HG03108 (cell line): ENCODE measurements at regions not wholly inside any gene's neighbourhood (a gene's known extent, or its start where the extent isn't known, plus 50 kb on each side); places are given as distances from the start of the nearest gene placed in this dataset.

Experiments used
- ATAC-seq: cut with Tn5 transposase; IDR thresholded peaks from one replicate; pipeline ENCODE4 v1.9.1; 2021; ENCODE audit warnings: moderate library complexity; ENCODE audit not compliant: unreplicated experiment

DNA sequence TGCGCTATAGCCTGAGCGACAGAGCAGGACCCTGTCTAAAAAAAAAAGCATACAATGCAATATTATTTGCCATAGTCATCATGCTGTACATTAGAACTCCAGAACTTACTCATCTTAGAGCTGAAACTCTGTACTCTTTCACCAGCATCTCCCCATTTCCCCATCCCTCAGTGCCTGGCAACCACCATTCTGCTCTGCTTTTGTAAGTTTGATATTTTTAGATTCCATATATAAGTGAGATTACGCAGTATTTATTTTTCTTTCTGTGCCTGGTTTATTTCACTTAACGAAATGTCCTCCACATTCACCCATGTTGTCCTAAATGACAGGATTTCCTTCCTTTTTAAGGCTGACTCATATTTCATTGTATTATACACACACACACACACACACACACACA lies 121.8 kb downstream of the BBS10 start:
- no peak for ATAC-seq

DNA sequence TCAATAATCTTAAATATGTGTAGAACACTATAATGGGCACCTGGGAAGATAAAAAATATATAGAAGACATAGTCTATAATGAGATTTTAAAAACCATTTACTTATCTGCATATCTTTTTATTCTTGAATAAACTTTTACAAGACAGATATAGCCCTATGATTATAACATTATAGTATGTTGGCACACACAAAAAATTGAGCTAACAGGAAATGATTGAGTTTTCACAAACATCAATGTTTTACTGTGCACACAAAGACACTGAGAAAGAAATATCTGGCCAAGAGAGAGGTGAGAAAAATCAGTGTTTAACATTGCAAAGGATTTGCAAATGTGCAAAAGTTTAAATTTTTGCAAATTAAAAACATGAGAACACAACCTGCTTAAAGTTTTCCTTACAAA lies 124.3 kb downstream of the BBS10 start:
- no peak for ATAC-seq

DNA sequence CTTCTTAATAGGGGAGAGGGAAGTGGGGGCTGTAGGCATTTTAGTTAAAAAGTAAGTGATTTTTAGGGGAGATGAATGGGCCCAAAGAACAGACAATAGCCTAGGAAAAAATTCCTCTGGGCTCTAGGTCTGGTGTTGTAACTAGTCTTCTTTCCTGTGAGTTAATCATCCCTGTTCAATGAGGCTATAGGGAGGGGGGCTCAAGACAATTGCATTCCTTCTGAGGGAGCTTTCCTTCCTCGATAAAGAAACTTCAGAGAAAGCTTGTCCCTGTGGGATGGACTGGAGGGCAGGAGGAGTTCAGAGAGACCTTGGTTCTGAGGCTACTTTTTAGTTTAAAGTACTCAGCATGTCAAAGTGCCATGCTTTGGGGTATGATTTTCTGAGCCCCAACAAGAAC lies 127.2 kb downstream of the BBS10 start:
- ATAC-seq = no peak

GRCh38 chr12:76219806-76220205 lies 128.4 kb downstream of the BBS10 start:
- no peak for ATAC-seq

GRCh38 chr12:76216585-76217472 lies 131.4 kb downstream of the BBS10 start:
- ATAC-seq = no peak

- no peak for ATAC-seq
These were observed 123.6 kb upstream of the NAP1L1 start for GRCh38 chr12:76208129-76208528.

DNA sequence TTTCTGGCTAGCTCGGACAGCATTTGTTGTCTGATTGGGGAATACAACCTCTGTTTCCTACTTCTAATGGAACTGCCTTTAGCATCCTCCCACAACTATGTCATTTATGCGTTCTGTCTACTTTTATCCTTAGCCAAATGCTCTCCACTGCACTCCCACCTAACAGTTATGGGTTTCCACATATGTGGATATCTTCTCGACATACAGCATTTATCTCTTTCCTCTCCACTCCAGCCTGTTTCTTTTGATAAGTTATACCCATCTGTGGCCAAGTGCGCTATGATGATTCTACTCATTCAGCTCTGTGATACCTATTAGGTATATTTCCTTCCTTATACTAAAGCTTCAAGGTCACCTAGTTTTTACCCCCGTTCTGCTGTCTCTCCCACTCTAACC lies 122.2 kb upstream of the NAP1L1 start:
- ATAC-seq = no peak

DNA sequence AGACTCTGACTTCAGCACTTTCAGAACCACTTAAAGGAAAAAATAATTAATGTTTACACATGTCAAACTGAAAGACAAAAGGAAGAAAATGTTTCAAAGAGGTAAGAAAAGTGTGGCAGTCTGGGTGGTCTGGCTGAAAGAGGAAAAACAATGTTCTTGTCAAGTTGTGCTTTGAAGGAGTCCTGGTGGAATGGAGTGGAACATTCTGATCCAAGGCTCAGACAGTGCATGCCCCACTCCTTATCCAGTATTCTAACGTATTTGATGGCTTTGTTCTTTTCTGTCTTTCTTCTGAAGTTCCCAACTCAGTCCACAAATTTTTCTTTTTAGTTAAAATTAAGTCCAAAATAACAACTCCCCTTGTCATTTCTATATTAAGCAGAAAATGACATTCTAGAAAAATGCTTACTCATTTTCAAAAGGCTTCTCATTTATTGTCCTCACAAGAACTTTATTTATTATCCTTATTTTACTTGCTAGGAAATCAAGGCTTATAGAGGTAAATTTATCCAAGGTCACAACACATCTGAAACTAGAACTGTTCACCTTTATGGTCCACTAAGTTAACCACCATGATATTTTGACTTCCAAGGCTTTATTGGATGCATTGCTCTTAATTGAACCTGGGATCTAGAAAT lies 121.7 kb upstream of the NAP1L1 start:
- ATAC-seq = no peak

DNA sequence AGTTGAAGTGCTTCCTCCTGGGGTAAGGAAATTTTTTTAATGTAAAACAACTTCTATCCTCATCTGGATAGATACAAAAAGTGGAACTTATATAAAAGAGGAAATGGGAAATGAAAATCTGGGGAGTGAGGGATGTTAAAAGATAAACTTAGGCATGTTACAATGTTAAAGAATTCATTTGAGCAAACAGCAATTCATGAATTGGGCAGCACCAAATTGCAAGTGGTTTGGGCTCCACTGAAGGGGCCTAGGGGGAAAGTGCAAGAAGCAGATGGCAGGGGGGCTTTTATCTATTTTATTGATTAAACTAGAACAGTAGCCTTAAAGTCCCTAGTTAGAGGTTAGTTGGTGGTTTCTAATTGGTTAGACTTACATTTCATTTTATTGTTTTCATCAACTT lies 118.1 kb upstream of the NAP1L1 start:
- ATAC-seq = no peak

GRCh38 chr12:76201758-76202157 lies 117.3 kb upstream of the NAP1L1 start:
- ATAC-seq = no peak

DNA sequence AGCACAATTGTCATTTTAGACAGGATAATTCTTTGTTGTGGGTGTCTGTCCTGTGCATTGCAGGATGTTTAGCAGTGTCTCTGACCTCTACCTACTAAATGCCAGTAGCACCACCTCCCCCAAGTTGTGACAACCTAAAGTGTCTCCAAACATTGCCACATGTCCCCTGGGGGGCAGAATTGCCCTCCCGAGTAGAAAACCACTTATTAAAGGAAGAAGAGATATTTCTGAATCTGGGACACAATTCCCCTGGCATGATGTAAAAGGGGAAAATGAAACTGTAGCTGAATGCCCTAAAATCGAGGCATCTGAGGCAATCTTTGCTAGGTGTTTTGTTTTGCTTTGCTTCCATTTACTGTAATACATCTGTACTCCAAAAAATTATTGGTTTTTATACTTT lies 116.8 kb upstream of the NAP1L1 start:
- no peak for ATAC-seq

DNA sequence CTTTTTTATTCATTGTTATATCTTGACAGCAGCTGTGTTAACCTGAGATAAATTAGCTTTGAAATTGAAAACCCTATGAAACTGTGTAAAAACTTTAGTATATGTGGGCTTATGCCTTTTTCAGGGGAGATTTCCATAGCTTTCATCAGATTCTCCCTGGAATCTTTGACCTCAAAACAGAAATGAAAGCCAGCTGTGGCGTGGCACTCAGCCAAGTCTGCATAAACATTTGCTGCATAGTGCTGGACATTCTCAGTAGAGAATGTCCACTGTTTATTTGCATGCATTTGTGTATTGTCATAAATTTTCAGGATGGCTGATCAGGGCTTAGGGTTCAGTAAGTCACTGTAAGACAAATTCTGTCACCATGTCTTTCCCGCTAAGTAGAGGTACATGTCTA lies 115.3 kb upstream of the NAP1L1 start:
- ATAC-seq = no peak

DNA sequence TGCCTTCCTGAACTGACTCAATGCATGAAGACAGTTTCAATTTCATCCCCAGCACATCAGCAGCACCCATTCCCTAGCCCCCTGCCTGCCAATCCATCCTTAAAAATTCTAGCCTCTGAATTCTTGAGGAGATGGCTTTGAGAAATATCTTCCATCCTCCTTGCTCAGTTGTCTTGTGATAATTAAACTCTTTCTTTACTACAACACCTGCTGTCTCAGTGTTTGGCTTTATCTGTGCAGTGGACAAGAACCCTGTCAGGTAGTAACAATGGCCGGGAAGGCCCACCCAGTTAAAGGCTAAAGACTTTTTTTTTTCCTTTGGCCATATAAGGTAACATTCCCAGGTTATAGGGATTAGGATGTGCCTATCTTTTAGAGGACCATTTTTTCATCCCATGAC lies 114.4 kb upstream of the NAP1L1 start:
- ATAC-seq = no peak

DNA sequence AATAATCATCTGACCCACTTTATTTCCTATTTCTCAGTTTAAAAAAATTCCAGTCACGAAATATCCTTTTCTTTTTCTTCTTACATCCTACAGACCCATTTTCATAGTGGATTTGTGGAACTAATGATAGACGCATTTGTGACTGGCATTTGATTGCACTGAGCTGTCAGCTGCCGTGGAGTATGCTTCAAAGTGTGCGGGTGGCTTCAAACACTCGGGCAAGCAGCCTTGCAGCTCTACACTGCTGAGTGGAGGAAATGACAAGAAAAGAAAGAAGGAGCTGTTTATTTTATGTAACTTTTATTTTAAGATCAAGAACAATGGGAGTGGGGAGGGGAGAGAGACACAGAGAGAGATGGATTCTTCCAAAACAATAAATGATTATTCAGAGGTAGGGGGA lies 112.8 kb upstream of the NAP1L1 start:
- ATAC-seq = no peak

DNA sequence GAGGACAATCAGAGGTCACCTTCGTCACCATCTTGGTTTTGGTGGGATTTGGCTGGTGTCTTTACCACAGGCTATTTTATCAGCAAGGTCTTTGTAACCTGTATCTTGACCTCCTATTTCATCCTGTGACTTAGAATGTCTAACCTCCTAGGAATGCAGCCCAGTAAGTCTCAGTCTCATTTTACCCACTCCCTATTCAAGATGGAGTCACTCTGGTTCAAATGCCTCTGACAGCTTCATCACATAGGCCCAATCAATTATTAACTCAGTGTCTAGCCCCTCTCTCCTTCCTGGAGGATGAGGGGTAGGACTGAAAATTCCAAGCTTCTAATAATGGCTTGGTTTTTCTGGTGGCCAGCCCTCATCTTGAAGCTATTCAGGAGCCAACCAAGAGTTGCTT lies 111.4 kb upstream of the NAP1L1 start:
- ATAC-seq = no peak

DNA sequence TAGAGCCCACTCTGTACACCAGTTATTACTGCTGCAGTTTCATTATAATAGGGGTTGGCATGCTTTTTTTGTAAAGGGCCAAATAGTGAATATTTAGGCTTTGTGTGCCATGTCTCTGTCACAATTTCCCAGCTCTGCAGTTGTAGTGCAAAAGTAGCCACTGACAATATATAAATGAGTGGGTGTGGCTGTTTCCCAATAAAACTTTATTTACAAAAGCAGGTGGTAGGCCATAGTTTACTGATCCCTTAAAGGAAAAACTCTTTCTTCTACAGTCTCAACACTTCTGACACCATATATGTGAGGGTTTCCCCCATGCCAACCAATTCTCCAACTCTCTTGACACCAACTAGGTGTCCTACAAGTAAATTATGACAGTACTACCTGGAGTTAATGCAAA lies 110.2 kb upstream of the NAP1L1 start:
- ATAC-seq = no peak

DNA sequence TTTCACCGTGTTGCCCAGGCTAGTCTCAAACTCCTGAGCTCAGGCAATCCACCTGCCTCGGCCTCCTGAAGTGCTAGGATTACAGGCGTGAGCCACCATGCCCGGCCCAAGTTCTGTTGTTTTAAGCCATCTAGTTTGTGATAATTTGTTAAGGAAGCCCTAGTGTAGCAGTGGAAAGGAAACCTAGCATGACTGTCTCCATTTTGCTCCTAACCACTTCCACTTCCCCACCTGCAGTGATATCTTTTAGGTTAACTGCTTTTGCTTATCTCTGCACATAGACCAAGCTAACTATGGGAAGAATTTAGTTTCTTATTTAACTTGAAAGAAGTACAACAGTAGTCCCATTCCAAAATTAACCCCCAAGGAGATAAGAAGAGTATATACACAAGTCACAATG lies 109.5 kb upstream of the NAP1L1 start:
- ATAC-seq = no peak

DNA sequence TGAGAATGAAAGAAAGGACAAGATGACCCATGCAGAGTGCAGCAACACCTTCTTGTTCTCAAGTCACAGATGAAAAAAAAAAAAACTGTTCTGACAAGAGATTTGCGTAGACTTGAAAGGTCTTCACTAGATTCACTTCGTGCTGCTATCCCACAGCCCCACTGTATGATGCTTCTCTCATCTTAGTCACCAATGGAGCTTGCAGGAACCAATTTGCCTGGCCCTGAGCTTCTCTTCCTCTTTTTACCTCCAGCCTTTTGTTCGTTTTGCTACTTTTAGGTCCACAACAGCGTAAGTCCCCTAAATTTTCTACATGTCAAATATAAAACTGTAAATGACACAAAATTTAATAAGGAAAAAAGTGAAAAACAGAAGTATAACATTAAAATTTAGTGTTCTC lies 107.9 kb upstream of the NAP1L1 start:
- ATAC-seq = no peak

GRCh38 chr12:76190299-76190698 lies 105.8 kb upstream of the NAP1L1 start:
- ATAC-seq = no peak

DNA sequence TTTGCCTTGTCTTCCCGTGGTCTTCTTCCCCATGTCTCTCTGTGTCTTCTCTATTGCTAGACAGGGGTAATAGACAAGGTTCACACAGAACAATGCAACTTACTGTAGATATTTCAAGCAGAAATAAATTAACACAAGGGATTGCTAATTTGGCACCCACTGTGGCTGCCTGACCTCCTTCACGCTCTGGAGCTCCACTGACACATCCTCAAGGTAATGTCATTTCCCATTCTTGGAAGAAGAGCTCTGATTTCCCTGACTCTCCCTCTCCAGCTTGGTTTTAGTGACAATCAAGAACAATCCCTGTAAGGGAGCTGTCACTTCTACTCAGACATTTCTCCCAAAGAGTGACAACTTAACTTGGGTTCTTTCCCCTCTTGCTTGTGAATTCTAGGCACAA lies 105.4 kb upstream of the NAP1L1 start:
- ATAC-seq = no peak

DNA sequence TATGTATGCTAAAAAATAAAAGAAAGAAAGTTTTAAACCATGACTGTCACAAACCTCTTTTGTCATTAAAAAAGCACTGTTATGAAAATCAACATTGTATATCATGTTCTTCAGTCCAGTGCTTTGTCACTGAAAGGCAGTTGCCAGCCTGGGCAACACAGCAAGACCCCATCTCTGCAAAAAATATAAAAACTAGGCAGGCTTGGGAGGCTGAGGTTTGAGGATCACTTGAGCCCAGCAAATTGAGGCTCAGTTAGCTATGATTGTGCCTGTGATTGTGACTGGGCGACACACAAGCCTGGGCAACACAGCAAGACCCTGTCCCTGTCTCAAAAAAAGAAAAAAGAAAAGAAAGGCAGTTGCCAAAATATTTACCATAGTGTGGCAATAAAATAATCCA lies 102.7 kb upstream of the NAP1L1 start:
- ATAC-seq = no peak

DNA sequence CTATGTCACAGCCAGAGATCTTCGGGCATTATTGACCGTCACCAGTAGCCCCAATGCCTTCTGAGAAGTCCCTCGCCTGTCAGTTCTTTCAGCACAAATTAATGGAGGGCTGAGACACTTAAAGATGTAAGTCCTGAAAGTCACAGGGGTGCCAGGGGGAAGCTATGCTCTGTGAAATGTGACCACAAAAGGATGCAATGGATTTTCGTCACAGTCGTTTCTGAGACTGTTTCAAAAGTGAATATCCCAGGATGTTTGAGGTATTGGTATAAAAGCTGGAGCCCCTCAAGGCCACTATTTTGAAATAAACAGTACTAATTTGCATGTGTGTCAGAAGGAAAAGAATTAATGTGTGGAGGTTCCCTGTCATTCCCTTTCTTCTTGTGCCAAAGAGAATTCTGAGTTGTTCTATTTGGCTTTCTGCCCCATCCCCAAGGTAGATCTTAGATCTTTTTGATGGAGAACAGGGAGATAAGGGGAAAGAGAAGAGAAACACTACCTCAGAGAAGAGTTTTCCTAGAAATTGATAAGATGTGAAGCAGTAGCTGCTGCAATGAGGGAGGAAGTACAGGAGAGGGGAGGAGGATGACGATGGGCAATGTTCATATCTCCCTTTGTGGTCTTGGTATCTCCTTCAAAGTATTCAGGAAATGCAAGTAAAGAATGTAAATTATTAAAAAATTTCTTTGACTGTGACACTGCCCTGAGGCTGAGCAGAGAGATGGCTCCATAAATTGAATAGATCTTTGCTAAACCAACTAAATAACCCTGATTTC lies 101.8 kb upstream of the NAP1L1 start:
- ATAC-seq = no peak
